ENCODE measurements at regions not wholly inside any gene's neighbourhood (a gene's known extent, or its start where the extent isn't known, plus 50 kb on each side); places are given as distances from the start of the nearest gene placed in this dataset.

GRCh38 chr10:94218493-94219183 lies 144.1 kb downstream of the NOC3L start:
- 60 to 72% methylated on average over 1 to 2 of the region's 2 CpGs for WGBS, 2 donors (ENCODE audit: low coverage in 1 of 2)

GRCh38 chr10:94219829-94220228 lies 142.9 kb downstream of the NOC3L start:
- WGBS, 2 donors (ENCODE audit: low coverage in 1 of 2) = 86% methylated on average over 1 of the region's 1 CpG; no CpG with 5 or more reads in 1 of the 2 donors
- no peak for ATAC-seq
- TF ChIP-seq CTCF (IDR thresholded peaks at IDR 0.05) (no peak), EP300 (IDR thresholded peaks at IDR 0.05) (no peak), POLR2AphosphoS5 (IDR thresholded peaks at IDR 0.05) (no peak), POLR2A (IDR thresholded peaks at IDR 0.05) (no peak)
- H3K36me3 ChIP-seq = no peaks in the 10 kb centered on the region
- no peaks in the 10 kb centered on the region for H3K9me3 ChIP-seq
- H3K27ac ChIP-seq = no peak overlapping the region
- peaks cover 0 to 14% (median under 1%) of the 10 kb centered on the region in 3 donors for H3K4me1 ChIP-seq
- H3K4me3 ChIP-seq = no peak overlapping the region
- H3K27me3 ChIP-seq = no peaks in the 10 kb centered on the region

More at GRCh38 chr10:94218493-94219183, 144.1 kb downstream of the NOC3L start:
- no peak overlapping the region for H3K4me3 ChIP-seq
- H3K9me3 ChIP-seq = no peaks in the 10 kb centered on the region
- peaks cover 3 to 23% (median 6%) of the 10 kb centered on the region in 3 donors for H3K4me1 ChIP-seq
- TF ChIP-seq EP300 (IDR thresholded peaks at IDR 0.05) = no peak
- no peak for TF ChIP-seq POLR2A (IDR thresholded peaks at IDR 0.05)
- no peak for TF ChIP-seq CTCF (IDR thresholded peaks at IDR 0.05)
- no peak for TF ChIP-seq POLR2AphosphoS5 (IDR thresholded peaks at IDR 0.05)
- no peaks in the 10 kb centered on the region for H3K36me3 ChIP-seq
- no peaks in the 10 kb centered on the region for H3K27me3 ChIP-seq
- ATAC-seq = no peak
- no peak overlapping the region for H3K27ac ChIP-seq

- Histone ChIP-seq H3K4me1 (peaks cover 0 to 18% (median 3%) of the 10 kb centered on the region in 3 donors), H3K9me3 (no peaks in the 10 kb centered on the region), H3K36me3 (no peaks in the 10 kb centered on the region), H3K27me3 (no peaks in the 10 kb centered on the region), H3K27ac (no peak overlapping the region), H3K4me3 (no peak overlapping the region)
- WGBS, 2 donors (ENCODE audit: low coverage in 1 of 2) = 100% methylated on average over 4 of the region's 8 CpGs; no CpG with 5 or more reads in 1 of the 2 donors
- ATAC-seq = no peak
- TF ChIP-seq POLR2AphosphoS5 (IDR thresholded peaks at IDR 0.05) (no peak), EP300 (IDR thresholded peaks at IDR 0.05) (no peak), POLR2A (IDR thresholded peaks at IDR 0.05) (no peak), CTCF (IDR thresholded peaks at IDR 0.05) (no peak)
Measured at GRCh38 chr10:94220717-94221116, 142.0 kb downstream of the NOC3L start.

GRCh38 chr10:94223702-94224370 lies 138.9 kb downstream of the NOC3L start:
- Histone ChIP-seq H3K27ac (no peak overlapping the region), H3K9me3 (no peaks in the 10 kb centered on the region), H3K36me3 (peaks cover 0 to 8% of the 10 kb centered on the region in 2 donors), H3K4me1 (peaks cover 0 to 22% (median 3%) of the 10 kb centered on the region in 3 donors), H3K27me3 (no peaks in the 10 kb centered on the region), H3K4me3 (no peak overlapping the region)
- WGBS, 2 donors (ENCODE audit: low coverage in 1 of 2) = 51 to 76% methylated on average over 5 of the region's 5 CpGs
- ATAC-seq = no peak
- TF ChIP-seq POLR2A (IDR thresholded peaks at IDR 0.05) (no peak), EP300 (IDR thresholded peaks at IDR 0.05) (no peak), POLR2AphosphoS5 (IDR thresholded peaks at IDR 0.05) (no peak), CTCF (IDR thresholded peaks at IDR 0.05) (no peak)

Measured in gastroesophageal sphincter (tissue), 4 donors.